H1 (cell line): ENCODE measurements at regions not wholly inside any gene's neighbourhood (a gene's known extent, or its start where the extent isn't known, plus 50 kb on each side); places are given as distances from the start of the nearest gene placed in this dataset.

ENCODE experiments used
- CTCF ChIA-PET: fragments of 300-600 bp; sonication (Branson Sonifier 250); formaldehyde crosslinking; loops from one replicate; lab custom pipeline; 2021; ENCODE audit not compliant: partially characterized antibody; lab: Charles Lee
- POLR2A ChIA-PET: fragments of 300-600 bp; sonication (Branson Sonifier 250); formaldehyde crosslinking; loops from one replicate; lab custom pipeline; 2021; ENCODE audit warnings: inconsistent platforms; ENCODE audit not compliant: partially characterized antibody; lab: Charles Lee
- DNase-seq, 2 experiments: peaks; one replicate each; pipeline versions ENCODE4 v3.0.0 to v3.0.0-alpha.2; 2010 to 2022; ENCODE audit warnings: low spot score in 2 of 2, low read depth in 1 of 2, mixed read lengths in 1 of 2
- FAIRE-seq: peaks from 2 replicates; lab custom pipeline; 2011; peaks lifted over from hg19 to GRCh38; lab: Jason Lieb, UNC
- H2AFZ ChIP-seq: 2 replicates; pipeline ENCODE4 v1.8.1; 2012; ENCODE audit warnings: low read length, inconsistent platforms
- H2AK5ac ChIP-seq: 2 replicates; pipeline ENCODE4 v1.6.1; 2013; ENCODE audit warnings: low read depth, low read length
- H2BK120ac ChIP-seq: replicated peaks from 2 replicates; pipeline ENCODE3; 2013; ENCODE audit warnings: low read depth, low read length, inconsistent platforms
- H2BK12ac ChIP-seq: 2 replicates; pipeline ENCODE4 v1.6.1; 2013; ENCODE audit warnings: low read depth, low read length
- H2BK15ac ChIP-seq: 2 replicates; pipeline ENCODE4 v1.6.1; 2013; ENCODE audit warnings: low read length
- H2BK20ac ChIP-seq: 2 replicates; pipeline ENCODE4 v1.6.1; 2013; ENCODE audit warnings: low read length
- H2BK5ac ChIP-seq: 2 replicates; pipeline ENCODE4 v1.6.1; 2013; ENCODE audit warnings: low read depth, low read length
- H3K14ac ChIP-seq: 2 replicates; pipeline ENCODE4 v1.6.1; 2013; ENCODE audit warnings: inconsistent platforms; ENCODE audit not compliant: insufficient read length
- H3K18ac ChIP-seq: 2 replicates; pipeline ENCODE4 v1.6.1; 2013; ENCODE audit warnings: low read length; ENCODE audit errors: extremely low read depth
- H3K23ac ChIP-seq: 2 replicates; pipeline ENCODE4 v1.6.1; 2013; ENCODE audit warnings: inconsistent platforms; ENCODE audit not compliant: insufficient read length
- H3K23me2 ChIP-seq: 2 replicates; pipeline ENCODE4 v1.6.1; 2013; ENCODE audit warnings: low read depth, low read length
- H3K27ac ChIP-seq: 2 replicates; pipeline ENCODE4 v1.6.1; 2011; ENCODE audit warnings: low read depth, low read length, inconsistent platforms
- H3K27me3 ChIP-seq, 4 experiments: replicated peaks in 1 of 4; 1 replicate in 1 of 4; 2 replicates in 3 of 4; pipeline versions ENCODE4 v1.6.1 to v1.8.1; 2011 to 2013; ENCODE audit warnings: low read length in 3 of 4, mild to moderate bottlenecking in 3 of 4, inconsistent platforms in 2 of 4, mixed read lengths in 2 of 4, moderate library complexity in 1 of 4; ENCODE audit not compliant: control insufficient read depth in 3 of 4, insufficient read depth in 3 of 4; ENCODE audit errors: extremely low read depth in 1 of 4
- H3K36me3 ChIP-seq, 4 experiments: 2 replicates each; pipeline versions ENCODE4 v1.6.1 to v1.8.1; 2011 to 2013; ENCODE audit warnings: mild to moderate bottlenecking in 4 of 4, low read length in 3 of 4, moderate library complexity in 2 of 4, control low read depth in 1 of 4, inconsistent platforms in 1 of 4; ENCODE audit not compliant: insufficient read depth in 4 of 4, control insufficient read depth in 2 of 4
- H3K4ac ChIP-seq: replicated peaks from 2 replicates; pipeline ENCODE3; 2013; ENCODE audit warnings: low read length, low read depth, mixed read lengths, inconsistent platforms; ENCODE audit not compliant: insufficient read length
- H3K4me1 ChIP-seq, 4 experiments: replicated peaks in 1 of 4; 1 replicate in 1 of 4; 2 replicates in 3 of 4; pipeline versions ENCODE4 v1.6.1 to v1.8.1; 2011 to 2013; ENCODE audit warnings: low read length in 3 of 4, inconsistent platforms in 2 of 4, mixed read lengths in 1 of 4; ENCODE audit not compliant: insufficient read depth in 4 of 4, control insufficient read depth in 3 of 4
- H3K4me2 ChIP-seq, 2 experiments: 2 replicates each; pipeline versions ENCODE4 v1.6.1 to v1.8.1; 2011 to 2013; ENCODE audit warnings: low read depth in 2 of 2, low read length in 2 of 2, control low read depth in 1 of 2, inconsistent platforms in 1 of 2, mild to moderate bottlenecking in 1 of 2; ENCODE audit not compliant: insufficient read depth in 1 of 2
- H3K4me3 ChIP-seq, 4 experiments: fragments of 200-600, 300-600 bp in 1 of 4; sonication (generic), shearing (Covaris generic), sonication (Bioruptor Twin) in 1 of 4; 2 replicates each; pipeline versions ENCODE4 v1.5.1 to v1.8.1; 2011 to 2016; ENCODE audit warnings: low read length in 4 of 4, low read depth in 3 of 4, control low read depth in 2 of 4, inconsistent platforms in 2 of 4, mild to moderate bottlenecking in 2 of 4, mixed read lengths in 1 of 4, moderate library complexity in 1 of 4; ENCODE audit not compliant: insufficient read depth in 2 of 4; ENCODE audit errors: extremely low read depth in 1 of 4
- H3K56ac ChIP-seq: replicated peaks from 2 replicates; pipeline ENCODE3; 2013; ENCODE audit warnings: low read depth, mild to moderate bottlenecking, mixed read lengths, low read length, inconsistent platforms; ENCODE audit not compliant: insufficient read length
- H3K79me1 ChIP-seq: 2 replicates; pipeline ENCODE4 v1.6.1; 2013; ENCODE audit warnings: low read depth, low read length, control low read depth
- H3K79me2 ChIP-seq, 2 experiments: 2 replicates each; pipeline versions ENCODE4 v1.6.1 to v1.8.1; 2012 to 2013; ENCODE audit warnings: low read length in 2 of 2, mild to moderate bottlenecking in 2 of 2, inconsistent platforms in 1 of 2; ENCODE audit not compliant: insufficient read depth in 2 of 2, control insufficient read depth in 1 of 2
- H3K9ac ChIP-seq, 4 experiments: replicated peaks in 1 of 4; 1 replicate in 1 of 4; 2 replicates in 3 of 4; pipeline versions ENCODE4 v1.6.1 to v1.8.1; 2011 to 2013; ENCODE audit warnings: low read depth in 3 of 4, low read length in 3 of 4, control low read depth in 2 of 4, mild to moderate bottlenecking in 2 of 4, moderate library complexity in 2 of 4, inconsistent platforms in 1 of 4; ENCODE audit errors: extremely low read depth in 1 of 4
- H3K9me3 ChIP-seq, 2 experiments: 2 replicates each; pipeline versions ENCODE4 v1.6.1 to v1.8.1; 2012 to 2013; ENCODE audit warnings: mild to moderate bottlenecking in 2 of 2, moderate library complexity in 2 of 2, control low read depth in 1 of 2, inconsistent platforms in 1 of 2, low read depth in 1 of 2, low read length in 1 of 2, mixed read lengths in 1 of 2; ENCODE audit not compliant: insufficient read depth in 2 of 2
- H4K20me1 ChIP-seq, 2 experiments: replicated peaks in 1 of 2; 2 replicates each; pipeline versions ENCODE3 to v1.8.1; 2011 to 2013; ENCODE audit warnings: inconsistent platforms in 2 of 2, low read length in 2 of 2, mild to moderate bottlenecking in 1 of 2; ENCODE audit not compliant: insufficient read depth in 2 of 2, control insufficient read depth in 1 of 2
- H4K5ac ChIP-seq: 2 replicates; pipeline ENCODE4 v1.6.1; 2013; ENCODE audit warnings: low read length, low read depth, mixed read lengths, inconsistent platforms; ENCODE audit not compliant: insufficient read length
- H4K8ac ChIP-seq: 2 replicates; pipeline ENCODE4 v1.8.0; 2013; ENCODE audit warnings: mild to moderate bottlenecking, moderate library complexity, low read length, inconsistent platforms; ENCODE audit not compliant: insufficient read depth; ENCODE audit errors: extremely low read depth
- H4K91ac ChIP-seq: replicated peaks from 2 replicates; pipeline ENCODE3; 2013; ENCODE audit warnings: low read length, mixed read lengths, inconsistent platforms; ENCODE audit not compliant: insufficient read length
- GABPA ChIP-seq: IDR thresholded peaks from 2 replicates; pipeline ENCODE4 v1.6.1; 2011; ENCODE audit warnings: mild to moderate bottlenecking, low read length, moderate library complexity, borderline replicate concordance; ENCODE audit not compliant: insufficient read depth
- KDM1A ChIP-seq: fragments of 200-600, 300-600 bp; sonication (generic); IDR thresholded peaks from 2 replicates; pipeline ENCODE4 v1.7.1; 2016; ENCODE audit warnings: mild to moderate bottlenecking, low read length, borderline replicate concordance
- RXRA ChIP-seq: IDR thresholded peaks from 2 replicates; pipeline ENCODE4 v1.6.1; 2011; ENCODE audit warnings: low read depth, mild to moderate bottlenecking, low read length, moderate library complexity; ENCODE audit not compliant: insufficient read depth
- SAP30 ChIP-seq: fragments of 300-600 bp; sonication (generic); IDR thresholded peaks from 2 replicates; pipeline ENCODE4 v1.7.1; 2012; ENCODE audit warnings: low read length, moderate library complexity, mild to moderate bottlenecking, inconsistent platforms; ENCODE audit not compliant: insufficient read depth, insufficient replicate concordance
- SP1 ChIP-seq: IDR thresholded peaks from 2 replicates; pipeline ENCODE4 v1.6.1; 2011; ENCODE audit warnings: low read depth, low read length
- WGBS, 2 experiments: shearing (Covaris generic) in 1 of 2; methylation state at CpG; one replicate each; pipeline versions ENCODE4 v1.1.6 to v1.1.7; 2013 to 2015; ENCODE audit warnings: low lambda C conversion rate in 2 of 2, mixed read lengths in 2 of 2, inconsistent platforms in 1 of 2, low coverage in 1 of 2, missing lambda C conversion rate in 1 of 2; ENCODE audit not compliant: insufficient replicate concordance in 2 of 2, insufficient coverage in 1 of 2, insufficient read length in 1 of 2; ENCODE audit errors: extremely low coverage in 1 of 2, missing lambda C conversion rate in 1 of 2; 5-methylcytosine and 5-hydroxymethylcytosine counted together

GRCh38 chr10:90484518-90484917, 373.3 kb downstream of the HTR7 start:
- H2BK12ac ChIP-seq, result no peak overlapping the region
- H3K4me3 ChIP-seq, result no peak overlapping the region
- DNase-seq, result peak in 1 of 2 experiments; percentile 47
- no peak overlapping the region for H3K56ac ChIP-seq
- no peak for FAIRE-seq
- no peak overlapping the region for H4K8ac ChIP-seq
- CTCF ChIA-PET, result no interaction called here
- 80% methylated on average over 3 of the region's 3 CpGs; no CpG with 5 or more reads in 1 of the 2 experiments for WGBS, 2 experiments
- H2AFZ ChIP-seq, result no peak overlapping the region
- POLR2A ChIA-PET, result no interaction called here
- peak overlapping the region in 1 of 2 experiments; percentile 12; a peak in 2 of 4 replicates for H3K4me2 ChIP-seq
- H2AK5ac ChIP-seq, result no peak overlapping the region
- no peak overlapping the region for H4K5ac ChIP-seq
- 0 out of 2 replicates have a peak overlapping the region, but pooled peaks have one; percentile 4 for H3K18ac ChIP-seq
- H2BK20ac ChIP-seq, result no peak overlapping the region
- H2BK5ac ChIP-seq, result no peak overlapping the region
- no peak overlapping the region for H3K23ac ChIP-seq
- no peaks in the 10 kb centered on the region for H4K20me1 ChIP-seq
- H3K36me3 ChIP-seq, result no peaks in the 10 kb centered on the region
- H3K9me3 ChIP-seq, result no peaks in the 10 kb centered on the region
- TF ChIP-seq SP1 (no peak), KDM1A (no peak), GABPA (no peak), SAP30 (no peak), RXRA (no peak)
- H2BK120ac ChIP-seq, result no peak overlapping the region
- no peak overlapping the region for H3K4ac ChIP-seq
- H3K79me2 ChIP-seq, result no peaks in the 10 kb centered on the region
- H3K27ac ChIP-seq, result no peak overlapping the region
- peaks cover 3% of the 10 kb centered on the region; the same call in 1 of the 2 replicates for H3K23me2 ChIP-seq
- no peak overlapping the region for H4K91ac ChIP-seq
- peaks cover 0 to 1% (median 0%) of the 10 kb centered on the region in 4 experiments; a peak in 1 of 7 replicates for H3K27me3 ChIP-seq
- H3K79me1 ChIP-seq, result no peaks in the 10 kb centered on the region
- no peak overlapping the region for H2BK15ac ChIP-seq
- H3K14ac ChIP-seq, result no peak overlapping the region
- no peak overlapping the region for H3K9ac ChIP-seq
- H3K4me1 ChIP-seq, result peaks cover 0 to 5% (median 3%) of the 10 kb centered on the region in 4 experiments; a peak in 4 of 7 replicates
